Amygdala (tissue), 56 donors: ENCODE measurements at regions not wholly inside any gene's neighbourhood (a gene's known extent, or its start where the extent isn't known, plus 50 kb on each side); places are given as distances from the start of the nearest gene placed in this dataset.
"Not testable (repeated sequence)": the region's sequence is repeated elsewhere in the genome, so short reads cannot be mapped to it uniquely, and the experiment has no call there.

ENCODE experiments used
- DNase-seq, 56 donors: peaks; one replicate each; lab custom pipeline; 2025; lab: John Stamatoyannopoulos, UW

DNA sequence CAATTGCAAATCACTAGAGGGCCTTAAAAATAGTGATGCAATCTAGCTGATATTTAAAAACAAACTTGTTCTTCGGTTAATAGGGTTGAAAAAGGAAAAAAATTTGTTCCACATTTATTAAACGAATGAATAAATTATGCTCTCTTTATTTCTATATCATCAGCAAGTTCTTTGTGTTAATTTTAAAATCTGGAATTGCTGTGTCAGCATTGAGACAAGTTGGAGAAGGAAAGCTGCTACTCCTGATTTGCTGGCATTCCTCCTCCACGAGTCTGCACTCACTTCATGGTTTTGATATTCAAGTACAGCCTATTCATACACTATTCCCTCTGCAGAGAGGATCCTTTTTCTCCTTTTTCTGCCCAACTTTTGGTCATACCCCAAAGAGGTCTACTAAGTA lies 117.6 kb downstream of the MRPL39 start:
- DNase-seq = no peak

DNA sequence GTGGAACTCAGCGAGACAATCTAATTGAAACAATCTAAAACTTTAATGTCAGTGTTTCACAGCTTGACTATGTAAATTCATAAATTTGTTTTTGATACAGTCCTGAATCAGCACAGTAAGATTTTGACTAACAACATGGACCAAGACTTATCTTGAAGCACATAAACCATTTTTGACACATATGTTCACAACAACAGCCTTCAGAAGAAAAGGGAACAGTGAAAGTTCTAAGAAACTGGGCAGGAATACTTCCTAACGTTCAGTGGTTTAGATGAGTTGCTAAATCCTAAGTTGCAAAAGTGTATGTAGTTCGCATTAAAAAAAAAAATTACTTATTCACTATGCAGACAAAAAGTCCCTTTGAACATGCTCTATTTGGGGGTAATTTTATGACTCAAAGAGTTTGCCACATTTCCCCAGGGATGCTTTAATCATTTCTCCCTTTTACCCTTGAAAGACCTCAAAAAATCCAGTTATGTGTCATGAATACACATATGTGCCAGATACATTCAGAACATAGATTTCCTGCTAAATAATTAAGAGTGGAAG lies 120.2 kb downstream of the MRPL39 start:
- no peak for DNase-seq

DNA sequence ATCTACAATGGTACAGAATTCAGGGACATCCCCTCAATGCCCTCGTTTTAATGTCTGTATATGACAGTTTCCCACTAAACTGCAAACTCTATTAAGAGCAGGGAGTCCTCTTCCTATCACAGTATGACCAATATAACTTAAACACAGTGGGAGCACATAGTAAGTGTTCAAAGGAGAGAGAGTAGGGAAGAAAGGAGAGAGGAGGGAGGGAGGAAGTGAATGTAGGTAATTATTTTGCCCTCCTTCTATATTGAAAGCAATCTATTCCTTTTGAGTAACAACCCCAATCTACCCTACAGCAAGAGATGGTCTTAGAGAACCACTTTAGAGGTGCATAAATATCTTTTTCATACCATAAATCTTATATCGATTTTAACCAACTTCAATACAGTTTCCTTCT lies 121.4 kb downstream of the MRPL39 start:
- no peak for DNase-seq

DNA sequence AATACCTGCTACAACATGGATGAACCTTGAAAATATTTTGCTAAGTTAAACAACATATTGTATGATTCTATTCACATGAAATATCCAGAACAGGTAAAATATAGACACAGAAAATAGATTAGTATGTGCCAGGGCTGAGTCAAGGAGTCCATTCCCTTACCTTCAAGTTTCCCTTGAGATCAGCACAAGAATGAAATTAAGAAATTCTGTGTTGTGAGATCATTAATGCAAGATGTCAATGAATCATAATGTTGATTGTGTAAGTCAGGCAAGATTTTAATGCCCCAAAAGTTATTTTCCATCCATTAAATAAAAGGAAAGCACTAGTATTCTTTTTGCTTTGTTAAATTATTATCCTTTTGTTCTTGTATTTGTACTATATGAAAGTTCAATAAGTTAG lies 139.4 kb downstream of the MRPL39 start:
- no peak for DNase-seq

DNA sequence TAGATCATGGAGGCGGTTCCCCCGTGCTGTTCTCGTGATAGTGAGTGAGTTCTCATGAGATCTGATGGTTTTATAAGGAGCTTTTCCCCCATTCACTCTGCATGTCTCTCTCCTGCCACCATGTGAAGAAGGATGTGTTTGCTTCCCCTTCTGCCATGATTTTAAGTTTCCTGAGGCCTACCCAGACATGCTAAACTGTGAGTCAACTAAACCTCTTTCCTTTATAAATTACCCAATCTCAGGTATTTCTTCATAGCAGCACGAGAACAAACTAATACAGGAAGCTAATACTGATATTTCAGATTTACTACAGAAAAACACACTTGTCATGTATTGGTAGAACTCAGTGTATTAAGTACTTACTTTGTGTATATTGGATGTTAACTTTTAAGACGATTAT lies 140.2 kb downstream of the MRPL39 start:
- not testable (repeated sequence) for DNase-seq

DNA sequence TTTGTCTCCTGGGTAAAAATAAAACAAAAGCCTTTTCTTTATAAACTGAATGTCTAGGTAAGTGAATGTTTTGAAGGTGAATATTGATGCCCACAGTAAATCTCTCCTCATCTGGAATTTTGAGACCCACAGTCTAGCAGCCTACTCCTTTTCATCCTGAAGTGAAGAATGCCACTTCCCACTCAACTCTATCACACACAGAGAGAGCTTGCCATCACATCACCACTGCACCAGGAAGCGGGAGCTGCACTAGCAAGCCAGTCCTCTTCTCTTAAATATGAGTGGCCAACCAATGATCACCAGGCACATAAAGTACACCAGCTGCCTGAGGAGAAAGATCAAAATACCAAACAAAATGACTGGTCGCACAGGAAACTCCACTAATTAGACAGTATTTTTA lies 140.8 kb downstream of the MRPL39 start:
- DNase-seq = no peak

DNA sequence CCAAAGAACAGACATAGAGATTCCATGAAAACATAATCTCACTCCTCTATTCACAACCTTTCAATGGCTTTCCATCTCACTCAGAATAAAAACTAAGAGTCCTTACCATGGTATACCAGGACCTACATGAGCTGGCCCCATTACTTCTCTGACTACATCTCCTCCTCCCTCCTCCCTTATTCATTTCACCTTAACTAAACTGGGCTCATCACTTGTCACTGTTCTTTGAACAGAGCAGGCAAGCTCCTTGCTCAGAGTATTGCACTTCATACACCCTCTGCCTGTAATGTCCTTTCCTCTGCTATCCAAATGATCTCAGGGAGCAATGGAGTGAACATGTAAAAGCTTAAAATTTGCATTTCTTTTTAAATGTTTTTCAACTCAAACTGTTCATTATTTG lies 142.0 kb downstream of the MRPL39 start:
- no peak for DNase-seq

DNA sequence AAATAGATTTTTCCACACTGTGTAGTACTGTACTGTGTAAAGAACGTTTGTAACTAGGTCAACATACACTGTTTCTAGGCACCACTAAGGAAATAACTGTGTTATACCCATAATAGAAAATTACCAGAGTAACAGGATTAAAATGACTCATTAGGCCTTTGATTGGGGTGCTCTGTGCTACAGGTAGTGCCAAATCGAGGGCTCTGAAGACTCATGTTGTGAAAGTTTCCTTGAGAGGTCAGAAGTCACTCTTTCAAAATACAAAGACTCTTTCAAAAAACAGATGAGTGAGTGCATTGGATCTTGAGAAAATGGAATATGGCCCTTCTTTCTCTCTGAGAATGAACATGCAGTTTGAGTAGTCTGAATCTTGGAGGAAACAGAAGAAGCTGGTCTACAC lies 143.0 kb downstream of the MRPL39 start:
- DNase-seq = no peak

DNA sequence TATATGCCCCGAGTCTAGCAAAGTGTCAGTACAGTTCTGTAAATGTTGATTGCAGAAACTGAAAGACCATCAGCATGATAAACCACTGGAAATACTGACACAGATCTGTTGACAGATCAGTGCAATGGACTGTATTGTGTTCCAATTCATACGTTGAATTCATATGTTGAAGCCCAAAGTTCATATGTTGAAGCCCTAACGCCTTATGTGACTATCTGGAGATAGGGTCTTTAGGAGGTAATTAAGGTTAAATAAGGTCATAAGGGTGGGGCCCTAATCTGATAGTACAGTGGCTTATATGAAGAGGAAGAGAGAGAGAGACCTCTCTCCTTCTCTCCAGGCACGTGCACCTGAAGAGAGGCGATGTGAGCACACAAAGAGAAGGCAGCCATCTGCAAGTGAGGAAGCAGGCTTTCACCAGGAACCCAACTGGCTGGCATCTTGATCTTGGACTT lies 144.7 kb downstream of the MRPL39 start:
- DNase-seq = no peak

DNA sequence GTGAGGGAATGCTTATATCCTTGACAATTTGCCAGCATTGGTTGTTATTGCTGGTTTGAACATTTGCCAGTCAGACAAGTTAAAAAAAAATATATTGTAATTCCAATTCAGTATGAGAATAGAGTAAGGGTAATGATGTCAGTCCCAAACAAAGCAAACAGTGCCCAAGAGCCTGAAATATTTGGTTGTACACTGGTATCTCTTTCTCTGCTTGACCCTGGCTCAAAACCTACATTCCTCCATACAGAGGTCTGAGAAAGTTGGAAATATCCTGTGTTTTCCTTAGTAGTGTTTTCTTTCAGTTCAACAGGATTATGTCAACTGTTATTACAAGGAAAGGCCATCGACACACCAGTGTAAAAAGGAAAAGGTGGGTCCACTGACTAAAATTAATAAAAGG lies 145.6 kb downstream of the MRPL39 start:
- DNase-seq = no peak

DNA sequence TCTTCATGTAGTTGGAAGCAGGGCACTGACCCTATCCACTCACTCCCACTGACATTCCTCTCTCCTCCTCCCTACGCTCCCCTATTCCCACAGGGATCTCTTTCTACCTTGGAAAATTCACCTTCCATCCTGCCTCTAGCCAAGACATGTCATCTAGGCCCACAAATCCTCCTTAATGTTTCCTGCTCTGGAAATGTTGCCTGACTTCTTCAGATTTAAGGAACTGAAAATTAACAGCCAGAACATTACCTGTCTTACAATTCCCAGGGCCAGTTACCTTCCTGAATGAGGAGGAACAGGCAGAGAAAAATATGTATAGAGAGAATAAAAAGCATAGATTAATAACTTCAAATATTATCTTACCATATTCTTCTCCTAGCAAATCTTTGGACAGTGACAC lies 147.3 kb downstream of the MRPL39 start:
- DNase-seq = no peak

DNA sequence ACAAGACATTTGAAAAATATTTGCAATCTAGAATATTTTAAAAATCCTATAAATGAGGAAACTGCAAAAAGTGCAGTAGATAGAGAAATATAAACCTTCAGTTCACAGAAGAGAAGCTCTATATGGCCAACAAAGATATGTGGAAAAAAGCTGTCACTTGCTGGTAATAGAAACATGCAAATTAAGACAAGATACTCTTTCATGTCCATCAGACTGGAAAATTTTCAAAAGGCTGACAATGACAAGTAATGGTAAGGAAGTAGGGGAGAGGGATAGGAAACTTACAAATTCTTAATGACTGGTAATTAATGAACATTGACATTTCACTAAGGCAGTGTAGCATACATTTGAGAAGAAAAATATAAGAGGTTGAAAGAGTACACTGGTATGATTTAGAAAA lies 147.9 kb downstream of the MRPL39 start:
- no peak for DNase-seq

DNA sequence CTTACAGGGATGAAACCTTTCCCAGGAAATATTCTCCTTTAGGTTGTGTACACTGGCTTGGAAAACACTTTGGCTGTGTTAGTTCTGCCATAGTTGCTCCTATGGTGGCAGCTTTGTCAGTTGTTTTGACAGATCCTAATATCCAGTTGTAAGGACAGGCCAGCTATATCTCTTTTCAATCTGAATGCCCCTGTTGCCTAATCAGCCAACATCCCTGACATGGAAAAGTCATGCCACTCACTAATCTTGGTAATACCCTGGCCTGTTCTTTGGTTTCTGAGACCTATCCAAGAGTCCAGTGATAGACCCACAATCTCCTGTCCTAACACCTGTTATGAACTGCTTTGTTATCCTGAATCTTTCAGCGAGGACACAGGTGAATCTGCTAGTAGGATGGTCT lies 148.8 kb downstream of the MRPL39 start:
- no peak for DNase-seq

DNA sequence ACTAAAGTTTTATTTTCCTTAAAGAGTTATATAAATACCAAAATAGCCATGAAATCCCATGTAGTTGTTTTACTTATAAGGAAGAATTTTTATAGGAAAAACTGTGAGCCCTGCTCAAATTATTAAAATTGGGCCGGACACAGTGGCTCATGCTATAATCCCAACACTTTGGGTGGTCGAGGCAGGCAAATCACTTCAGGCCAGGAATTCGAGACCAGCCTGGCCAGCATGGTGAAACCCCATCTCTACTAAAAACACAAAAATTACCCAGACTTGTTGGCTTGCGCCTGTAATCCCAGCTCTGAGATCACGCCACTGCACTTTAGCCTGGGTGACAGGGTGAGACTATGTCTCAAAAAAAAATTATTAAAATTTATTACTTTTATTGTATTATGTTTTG lies 149.3 kb downstream of the MRPL39 start:
- DNase-seq = no peak

DNA sequence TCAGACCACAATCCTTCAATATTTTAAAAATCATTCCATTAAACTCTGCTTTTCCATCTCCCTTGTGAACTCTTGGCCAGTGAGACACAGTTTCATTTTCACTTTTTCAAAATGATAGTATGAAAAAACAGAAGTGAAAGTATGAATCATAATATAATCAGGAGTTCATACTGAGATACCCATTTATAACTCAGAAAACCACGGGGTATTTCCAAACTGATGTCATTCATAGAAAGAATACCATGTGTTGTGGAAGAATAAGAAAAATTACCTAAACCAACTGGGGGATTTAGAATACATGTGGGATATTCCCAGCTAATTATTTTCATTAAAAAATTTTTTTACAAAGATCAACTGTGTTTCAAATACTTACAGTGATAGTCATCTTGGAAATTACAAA lies 149.9 kb downstream of the MRPL39 start:
- no peak for DNase-seq

DNA sequence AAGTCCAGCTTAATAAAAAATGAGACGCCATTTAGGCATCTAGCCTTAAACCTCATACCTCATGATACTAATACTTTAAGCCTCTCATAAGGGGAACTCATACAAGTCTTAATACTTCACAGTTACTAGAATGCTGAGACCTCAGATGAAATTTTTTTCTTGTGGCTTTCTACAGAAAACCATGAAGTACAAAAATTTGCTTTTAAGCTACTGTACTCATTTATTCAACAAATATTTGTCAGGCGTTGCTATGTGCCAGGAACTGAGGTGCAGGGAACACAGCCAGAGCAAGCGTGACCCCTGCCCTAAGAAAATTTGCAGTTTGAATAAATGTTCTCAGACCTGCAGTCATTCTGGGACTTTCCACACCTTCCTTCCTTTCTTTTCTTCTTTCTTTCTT lies 150.6 kb downstream of the MRPL39 start:
- no peak for DNase-seq

DNA sequence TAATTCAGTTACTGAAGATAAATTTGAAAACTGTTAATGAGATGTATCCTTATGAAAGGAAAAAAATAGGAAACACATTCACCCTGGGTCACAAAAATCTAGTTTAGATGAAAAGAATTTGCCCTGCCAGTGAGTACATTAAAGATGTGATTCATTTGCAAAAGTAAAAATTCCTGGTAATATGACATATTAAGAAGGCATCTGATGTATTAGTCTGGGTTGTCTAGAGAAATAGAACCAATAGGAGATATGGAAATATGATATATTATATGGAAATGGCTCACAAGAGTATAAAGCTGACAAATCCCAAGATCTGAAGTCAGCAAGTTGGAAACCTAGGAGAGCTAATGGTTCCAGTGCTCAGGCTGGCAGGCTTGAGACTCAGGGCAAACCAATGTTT lies 153.8 kb downstream of the MRPL39 start:
- DNase-seq = no peak

DNA sequence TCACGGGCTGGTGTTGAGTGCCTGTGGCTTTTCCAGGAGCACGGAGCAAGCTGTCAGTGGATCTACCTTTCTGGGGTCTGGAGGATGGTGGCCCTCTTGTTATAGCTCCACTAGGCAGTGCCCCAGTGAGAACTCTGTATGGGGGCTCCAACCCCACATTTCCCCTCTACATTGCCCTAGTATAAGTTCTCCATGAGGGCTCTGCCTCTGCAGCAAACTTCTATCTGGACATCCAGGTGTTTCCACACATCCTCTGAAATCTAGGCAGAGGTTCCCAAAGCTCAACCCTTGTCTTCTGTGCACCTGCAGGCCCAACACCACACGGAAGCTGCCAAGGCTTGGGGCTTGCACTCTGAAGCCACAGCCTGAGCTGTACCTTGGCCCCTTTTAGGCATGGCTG lies 157.3 kb downstream of the MRPL39 start:
- no peak for DNase-seq

DNA sequence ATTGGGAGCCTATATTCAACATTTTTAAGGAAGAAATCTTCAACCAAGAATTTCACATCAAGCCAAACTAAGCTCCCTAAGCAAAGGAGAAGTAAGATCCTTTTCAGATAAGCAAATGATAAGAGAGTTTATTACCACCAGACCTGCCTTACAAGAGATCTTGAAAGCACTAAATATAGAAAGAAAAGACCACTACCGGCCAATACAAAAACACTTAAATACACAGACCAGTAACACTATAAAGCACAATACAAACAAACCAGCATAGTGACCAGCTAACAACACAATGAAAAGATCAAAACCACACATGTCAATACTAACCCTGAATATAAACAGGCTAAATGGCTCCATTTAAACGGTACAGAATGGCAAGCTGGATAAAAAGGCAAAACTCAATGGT lies 165.4 kb downstream of the MRPL39 start:
- DNase-seq = no peak

DNA sequence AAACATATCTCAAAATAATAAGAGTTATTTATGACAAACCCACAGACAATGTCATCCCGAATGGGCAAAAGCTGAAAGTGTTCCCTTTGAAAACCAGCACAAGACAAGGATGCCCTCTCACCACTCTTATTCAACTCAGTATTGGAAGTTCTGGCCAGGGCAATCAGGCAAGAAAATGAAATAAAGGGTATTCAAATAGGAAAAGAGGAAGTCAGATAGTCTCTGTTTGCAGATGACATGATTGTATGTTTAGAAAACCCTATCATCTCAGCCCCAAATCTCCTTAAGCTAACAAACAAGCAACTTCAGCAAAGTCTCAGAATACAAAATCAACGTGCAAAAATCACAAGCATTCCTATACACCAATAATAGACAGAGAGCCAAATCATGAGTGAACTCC lies 169.8 kb downstream of the MRPL39 start:
- DNase-seq = not testable (repeated sequence)

DNA sequence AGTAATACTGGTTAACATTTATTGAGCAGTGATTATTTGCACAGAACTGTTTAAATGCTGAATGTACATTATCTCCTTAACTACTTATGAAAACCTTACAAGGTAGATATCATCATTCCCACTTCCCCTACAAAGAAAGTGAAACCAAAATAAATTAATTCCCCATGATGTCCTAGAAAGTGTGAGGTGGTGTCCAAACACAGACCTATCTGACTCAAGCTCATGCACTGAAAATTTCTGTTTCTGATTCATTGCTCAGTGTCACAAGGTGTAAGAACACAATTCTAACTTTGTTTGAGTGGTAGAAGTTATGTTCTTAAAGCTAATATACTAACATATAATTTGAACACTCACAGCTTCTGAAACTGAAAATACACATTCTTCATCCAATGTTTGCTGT lies 178.7 kb downstream of the MRPL39 start:
- no peak for DNase-seq

DNA sequence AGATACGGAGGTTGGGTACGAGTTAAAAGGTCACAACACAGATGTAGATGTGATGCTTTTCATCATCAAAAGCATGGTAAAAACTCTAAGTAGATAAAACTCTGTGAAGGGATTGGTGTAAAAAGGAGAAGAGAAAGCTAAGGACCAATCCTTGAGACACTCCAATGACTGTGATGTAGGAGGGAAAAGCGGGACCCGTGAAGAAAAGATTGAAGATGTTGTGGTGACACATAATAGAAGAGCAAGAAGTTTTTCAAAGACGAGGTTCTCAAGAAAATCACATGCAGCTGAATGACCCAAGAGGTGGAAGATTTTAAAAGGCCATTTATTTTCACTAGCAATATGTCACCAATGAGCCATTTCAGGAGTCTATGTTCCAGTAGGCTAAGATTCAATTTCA lies 179.5 kb downstream of the MRPL39 start:
- no peak for DNase-seq

DNA sequence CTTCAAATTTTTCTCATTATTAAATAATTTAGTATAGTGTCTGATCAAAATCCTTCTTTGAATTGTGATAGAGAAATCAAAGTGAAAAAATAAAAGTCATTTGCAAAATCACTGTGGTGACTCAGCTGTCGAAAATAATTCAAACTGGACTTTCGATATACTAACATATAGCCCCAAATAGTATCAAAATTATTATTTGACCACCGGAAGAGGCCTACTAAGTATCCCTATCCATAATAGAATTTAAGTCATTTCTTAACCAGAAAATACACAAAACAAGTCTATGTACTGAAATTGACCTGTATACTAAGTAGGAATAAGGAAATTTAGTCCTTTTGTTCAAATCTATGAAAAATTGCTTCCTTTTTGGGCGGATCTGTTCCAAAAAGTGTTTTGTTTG lies 180.7 kb downstream of the MRPL39 start:
- DNase-seq = no peak

DNA sequence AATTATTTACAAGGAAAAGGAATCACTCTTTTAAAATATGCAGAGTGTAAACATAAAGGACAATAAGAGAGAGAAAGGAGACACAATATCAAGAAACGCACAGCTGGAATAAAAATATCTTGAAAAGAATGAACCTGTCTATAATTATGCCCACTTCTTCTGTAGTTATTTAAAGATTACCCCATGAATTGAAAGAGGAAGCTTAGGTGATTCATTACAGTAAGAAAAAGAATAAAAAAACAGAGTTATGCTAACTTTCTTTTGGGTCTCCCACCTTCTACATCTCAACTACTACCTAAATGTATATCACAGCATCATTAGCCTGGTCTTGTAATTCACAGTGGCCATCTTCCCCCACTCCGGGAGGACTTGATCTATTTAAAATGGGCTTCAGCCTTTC lies 182.1 kb downstream of the MRPL39 start:
- no peak for DNase-seq
